ENCODE measurements at regions not wholly inside any gene's neighbourhood (a gene's known extent, or its start where the extent isn't known, plus 50 kb on each side); places are given as distances from the start of the nearest gene placed in this dataset.

DNA sequence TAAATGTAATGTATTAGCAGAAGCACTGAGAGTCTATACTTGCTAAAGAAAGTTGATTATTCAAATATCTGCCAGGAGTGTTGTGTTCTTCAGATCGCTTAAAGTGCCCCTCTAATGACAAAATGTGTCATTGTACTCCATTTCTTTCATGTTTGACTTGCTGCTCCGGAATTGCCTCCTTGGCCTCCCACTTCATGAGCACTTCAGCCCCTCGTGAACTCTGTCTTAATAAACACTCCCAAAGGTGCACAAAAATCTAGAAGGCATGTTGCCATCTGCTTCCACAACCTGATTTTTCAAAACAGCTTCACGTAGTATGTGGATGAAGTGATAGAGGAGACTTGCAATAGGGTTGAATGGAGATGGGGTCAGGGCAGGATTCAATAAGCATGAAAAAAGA lies 396.1 kb downstream of the TDRD15 start:
- no peak for TF ChIP-seq POLR2A (IDR thresholded peaks at IDR 0.05)
- TF ChIP-seq, protein P1, sequence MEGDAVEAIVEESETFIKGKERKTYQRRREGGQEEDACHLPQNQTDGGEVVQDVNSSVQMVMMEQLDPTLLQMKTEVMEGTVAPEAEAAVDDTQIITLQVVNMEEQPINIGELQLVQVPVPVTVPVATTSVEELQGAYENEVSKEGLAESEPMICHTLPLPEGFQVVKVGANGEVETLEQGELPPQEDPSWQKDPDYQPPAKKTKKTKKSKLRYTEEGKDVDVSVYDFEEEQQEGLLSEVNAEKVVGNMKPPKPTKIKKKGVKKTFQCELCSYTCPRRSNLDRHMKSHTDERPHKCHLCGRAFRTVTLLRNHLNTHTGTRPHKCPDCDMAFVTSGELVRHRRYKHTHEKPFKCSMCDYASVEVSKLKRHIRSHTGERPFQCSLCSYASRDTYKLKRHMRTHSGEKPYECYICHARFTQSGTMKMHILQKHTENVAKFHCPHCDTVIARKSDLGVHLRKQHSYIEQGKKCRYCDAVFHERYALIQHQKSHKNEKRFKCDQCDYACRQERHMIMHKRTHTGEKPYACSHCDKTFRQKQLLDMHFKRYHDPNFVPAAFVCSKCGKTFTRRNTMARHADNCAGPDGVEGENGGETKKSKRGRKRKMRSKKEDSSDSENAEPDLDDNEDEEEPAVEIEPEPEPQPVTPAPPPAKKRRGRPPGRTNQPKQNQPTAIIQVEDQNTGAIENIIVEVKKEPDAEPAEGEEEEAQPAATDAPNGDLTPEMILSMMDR (IDR thresholded peaks at IDR 0.05), result no peak

Data from testis (tissue), 2 donors.